ENCODE measurements at regions not wholly inside any gene's neighbourhood (a gene's known extent, or its start where the extent isn't known, plus 50 kb on each side); places are given as distances from the start of the nearest gene placed in this dataset.

DNA sequence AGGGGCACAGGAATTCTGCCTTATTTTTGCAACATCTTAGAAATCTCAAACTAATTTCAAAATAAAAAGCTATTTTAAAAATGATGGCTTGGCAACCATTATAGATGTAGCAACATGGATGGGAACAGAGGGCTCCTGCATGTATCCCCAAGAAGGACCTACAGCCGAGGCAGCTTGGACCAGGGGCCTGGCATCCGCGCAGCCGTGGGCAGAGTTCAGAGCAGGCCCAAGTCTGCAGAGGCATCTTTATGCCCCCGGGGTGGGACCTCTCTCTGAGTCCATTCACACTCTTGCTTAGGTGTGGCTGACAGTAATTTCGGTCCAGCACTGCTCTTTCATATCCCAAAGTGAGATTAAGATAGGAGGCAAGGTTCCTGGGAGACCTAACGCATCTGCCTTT is 425.8 kb upstream of the MYT1L start:
- FAIRE-seq (no peak), DNase-seq (ENCODE audit: insufficient read length, low spot score) (no peak)
- TF ChIP-seq, protein P1, sequence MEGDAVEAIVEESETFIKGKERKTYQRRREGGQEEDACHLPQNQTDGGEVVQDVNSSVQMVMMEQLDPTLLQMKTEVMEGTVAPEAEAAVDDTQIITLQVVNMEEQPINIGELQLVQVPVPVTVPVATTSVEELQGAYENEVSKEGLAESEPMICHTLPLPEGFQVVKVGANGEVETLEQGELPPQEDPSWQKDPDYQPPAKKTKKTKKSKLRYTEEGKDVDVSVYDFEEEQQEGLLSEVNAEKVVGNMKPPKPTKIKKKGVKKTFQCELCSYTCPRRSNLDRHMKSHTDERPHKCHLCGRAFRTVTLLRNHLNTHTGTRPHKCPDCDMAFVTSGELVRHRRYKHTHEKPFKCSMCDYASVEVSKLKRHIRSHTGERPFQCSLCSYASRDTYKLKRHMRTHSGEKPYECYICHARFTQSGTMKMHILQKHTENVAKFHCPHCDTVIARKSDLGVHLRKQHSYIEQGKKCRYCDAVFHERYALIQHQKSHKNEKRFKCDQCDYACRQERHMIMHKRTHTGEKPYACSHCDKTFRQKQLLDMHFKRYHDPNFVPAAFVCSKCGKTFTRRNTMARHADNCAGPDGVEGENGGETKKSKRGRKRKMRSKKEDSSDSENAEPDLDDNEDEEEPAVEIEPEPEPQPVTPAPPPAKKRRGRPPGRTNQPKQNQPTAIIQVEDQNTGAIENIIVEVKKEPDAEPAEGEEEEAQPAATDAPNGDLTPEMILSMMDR (IDR thresholded peaks at IDR 0.05; ENCODE audit: insufficient read depth, missing control alignments) = no peak

DNA sequence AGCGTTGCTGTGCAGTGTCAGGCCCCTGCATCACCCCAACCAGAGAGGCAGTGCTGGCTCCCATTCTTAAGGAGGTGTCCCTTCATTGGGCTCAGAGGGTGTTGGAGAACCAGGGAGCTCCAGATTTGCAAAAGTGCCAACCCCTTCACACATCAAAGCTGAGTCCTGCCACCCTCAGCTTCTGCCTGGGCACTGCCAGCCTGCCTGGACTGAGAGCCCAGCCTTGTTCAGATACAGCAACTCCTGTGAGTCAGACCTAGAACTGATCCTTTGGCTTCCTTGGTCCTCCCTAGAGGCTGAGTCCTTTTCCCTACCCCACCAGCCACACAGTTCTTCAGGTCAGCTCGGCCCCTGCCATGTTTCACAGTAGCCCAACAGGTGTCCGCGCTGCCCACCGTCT is 424.9 kb upstream of the MYT1L start:
- TF ChIP-seq, protein P1 (IDR thresholded peaks at IDR 0.05; ENCODE audit: insufficient read depth, missing control alignments) = no peak
- no peak for FAIRE-seq
- no peak for DNase-seq (ENCODE audit: insufficient read length, low spot score)

DNA sequence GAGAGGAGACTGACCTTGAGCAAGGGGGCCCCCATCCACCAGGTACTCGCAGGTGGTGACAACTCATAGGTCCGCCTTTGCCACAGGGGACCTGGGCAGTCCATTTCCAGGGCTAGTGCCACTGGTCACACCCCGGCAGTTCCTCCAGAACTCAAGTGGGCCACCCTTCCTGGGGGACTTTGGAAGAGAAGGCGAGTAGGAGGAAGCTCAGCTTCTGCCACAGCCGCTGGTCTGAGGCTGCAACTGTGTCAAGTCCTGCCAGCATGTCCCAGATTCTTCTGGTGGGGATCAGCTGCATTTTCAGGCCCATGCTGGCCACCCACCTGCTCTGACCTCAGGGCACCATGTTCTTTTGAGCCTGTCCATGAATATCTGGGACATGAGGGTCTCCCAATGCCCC is 423.9 kb upstream of the MYT1L start:
- TF ChIP-seq, protein P1 (IDR thresholded peaks at IDR 0.05; ENCODE audit: insufficient read depth, missing control alignments) = no peak
- FAIRE-seq = no peak

DNA sequence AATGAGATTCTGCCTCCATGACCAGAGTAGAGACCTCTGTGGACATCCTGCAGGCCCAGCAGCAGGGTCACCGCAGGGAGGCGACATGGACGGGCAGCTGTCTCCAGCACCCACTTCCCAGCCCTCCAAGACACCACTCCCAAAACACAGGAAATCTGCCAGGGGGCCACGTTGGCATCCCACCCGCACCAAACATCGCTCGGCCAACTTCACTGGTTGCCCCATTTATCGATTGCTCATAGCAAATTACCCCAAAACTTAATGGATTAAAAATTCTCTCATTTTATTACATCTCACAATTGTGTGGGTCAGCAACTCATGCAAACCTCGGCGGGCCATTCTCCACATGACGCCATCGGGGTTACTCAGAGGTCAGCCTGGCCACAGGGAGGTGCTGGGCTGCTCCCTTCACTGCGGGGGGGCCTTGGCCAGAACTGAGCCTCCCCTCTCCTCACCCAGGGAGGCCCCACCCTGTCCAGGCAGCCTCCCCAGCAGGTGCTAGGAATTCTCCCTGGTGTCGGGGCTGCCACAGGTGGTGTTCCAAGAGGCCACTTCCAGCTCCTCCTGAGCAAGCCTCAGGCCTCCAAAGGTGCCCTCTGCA is 420.7 kb upstream of the MYT1L start:
- no peak for DNase-seq (ENCODE audit: insufficient read length, low spot score)
- TF ChIP-seq, protein P1 (IDR thresholded peaks at IDR 0.05; ENCODE audit: insufficient read depth, missing control alignments) = no peak
- no peak for FAIRE-seq

More for the DNA sequence above, 423.9 kb upstream of the MYT1L start:
- no peak for DNase-seq (ENCODE audit: insufficient read length, low spot score)

DNA sequence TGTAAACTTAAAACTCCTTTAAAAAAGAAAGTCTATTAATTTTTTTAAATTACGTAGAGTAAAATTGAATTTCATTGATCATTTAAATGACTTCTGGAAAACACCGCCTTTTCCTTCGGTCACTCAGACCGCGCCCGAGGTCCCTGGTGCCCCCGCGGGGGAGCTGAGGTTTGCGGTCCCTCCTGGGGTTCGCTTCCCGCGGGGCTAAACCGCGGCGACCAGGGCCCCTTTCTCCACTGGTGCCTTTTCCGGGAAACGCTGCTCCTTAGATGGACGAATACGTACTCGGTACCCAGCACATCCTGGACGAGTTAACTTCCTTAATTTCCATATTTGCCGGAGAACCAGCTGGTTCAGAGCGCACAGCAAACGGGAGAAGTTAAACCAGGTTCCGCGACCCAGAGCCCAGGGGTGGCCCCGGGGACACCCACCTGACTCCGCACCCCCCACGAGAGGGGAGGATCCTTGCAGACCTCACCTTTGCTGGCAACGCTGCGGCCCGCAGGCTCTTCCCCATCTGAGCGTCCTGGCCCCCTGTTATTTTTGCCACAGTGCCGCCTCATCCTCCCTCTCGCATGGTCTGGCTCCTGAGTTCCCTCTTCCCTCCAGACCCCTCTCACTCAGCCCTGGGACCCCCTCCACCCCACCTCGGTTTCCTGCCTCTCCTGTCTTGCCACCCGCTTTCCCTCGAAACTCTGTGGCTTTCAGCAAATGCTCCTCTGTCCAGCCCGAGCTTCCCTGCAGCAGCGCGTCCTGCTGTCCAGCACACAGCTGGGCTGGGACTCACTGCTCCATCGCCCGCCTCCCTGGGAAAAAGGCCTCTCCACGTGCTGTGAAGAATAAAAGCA is 420.0 kb upstream of the MYT1L start:
- TF ChIP-seq, protein P1 (IDR thresholded peaks at IDR 0.05; ENCODE audit: insufficient read depth, missing control alignments) = no peak
- DNase-seq (ENCODE audit: insufficient read length, low spot score) (no peak), FAIRE-seq (no peak)

DNA sequence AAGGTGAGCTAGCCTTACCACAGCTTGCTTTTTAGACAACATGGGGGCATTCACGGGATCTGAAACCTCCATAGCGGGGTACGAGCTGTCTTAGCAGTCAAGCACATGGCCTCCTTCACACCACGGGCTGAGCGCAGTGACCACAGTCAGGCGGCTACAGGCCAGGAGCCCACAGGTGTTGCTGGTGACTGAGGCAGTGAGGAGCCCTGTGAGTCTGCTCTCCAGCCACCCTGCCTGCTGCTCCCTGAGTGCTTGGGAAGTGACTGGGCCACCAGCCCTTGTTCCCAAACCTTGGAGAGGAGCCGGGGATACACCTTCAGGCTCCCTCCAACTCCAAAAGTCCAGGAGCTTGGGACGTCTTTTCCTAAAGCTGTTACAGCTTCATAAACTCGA is 418.1 kb upstream of the MYT1L start:
- no peak for FAIRE-seq
- TF ChIP-seq, protein P1 (IDR thresholded peaks at IDR 0.05; ENCODE audit: insufficient read depth, missing control alignments) = no peak
- no peak for DNase-seq (ENCODE audit: insufficient read length, low spot score)

Data from D721Med (cell line).